ENCODE measurements at regions not wholly inside any gene's neighbourhood (a gene's known extent, or its start where the extent isn't known, plus 50 kb on each side); places are given as distances from the start of the nearest gene placed in this dataset.

GRCh38 chr2:226573158-226573557, 226.5 kb downstream of the IRS1 start:
- H3K27ac ChIP-seq: no peak overlapping the region
- no peaks in the 10 kb centered on the region for H3K9me3 ChIP-seq
- H3K4me1 ChIP-seq (ENCODE audit: control insufficient read depth in 1 of 2, insufficient read depth in 1 of 2, low read depth in 1 of 2, low read length in 1 of 2): no peaks in the 10 kb centered on the region
- no peak for TF ChIP-seq CTCF (IDR thresholded peaks at IDR 0.05)
- H3K36me3 ChIP-seq: no peaks in the 10 kb centered on the region
- H3K4me3 ChIP-seq (ENCODE audit: low read depth in 1 of 2, low read length in 1 of 2): no peak overlapping the region
- no peaks in the 10 kb centered on the region for H3K27me3 ChIP-seq

- H3K4me1 ChIP-seq (ENCODE audit: control insufficient read depth in 1 of 2, insufficient read depth in 1 of 2, low read depth in 1 of 2, low read length in 1 of 2): no peaks in the 10 kb centered on the region
These were observed 235.0 kb downstream of the IRS1 start for GRCh38 chr2:226564667-226565066.

GRCh38 chr2:226561962-226562361, 237.7 kb downstream of the IRS1 start:
- H3K27ac ChIP-seq: no peak overlapping the region
- H3K27me3 ChIP-seq: no peaks in the 10 kb centered on the region
- H3K36me3 ChIP-seq: no peaks in the 10 kb centered on the region
- no peak for TF ChIP-seq CTCF (IDR thresholded peaks at IDR 0.05)
- no peaks in the 10 kb centered on the region for H3K9me3 ChIP-seq
- H3K4me1 ChIP-seq (ENCODE audit: control insufficient read depth in 1 of 2, insufficient read depth in 1 of 2, low read depth in 1 of 2, low read length in 1 of 2): no peaks in the 10 kb centered on the region
- no peak overlapping the region for H3K4me3 ChIP-seq (ENCODE audit: low read depth in 1 of 2, low read length in 1 of 2)

More at GRCh38 chr2:226564667-226565066, 235.0 kb downstream of the IRS1 start:
- Histone ChIP-seq H3K4me3 (ENCODE audit: low read depth in 1 of 2, low read length in 1 of 2) (no peak overlapping the region), H3K27me3 (no peaks in the 10 kb centered on the region), H3K27ac (no peak overlapping the region), H3K9me3 (no peaks in the 10 kb centered on the region), H3K36me3 (no peaks in the 10 kb centered on the region)
- no peak for TF ChIP-seq CTCF (IDR thresholded peaks at IDR 0.05)

GRCh38 chr2:226560325-226560724, 239.3 kb downstream of the IRS1 start:
- no peak overlapping the region for H3K4me3 ChIP-seq (ENCODE audit: low read depth in 1 of 2, low read length in 1 of 2)
- no peak overlapping the region for H3K27ac ChIP-seq
- no peak for TF ChIP-seq CTCF (IDR thresholded peaks at IDR 0.05)
- no peaks in the 10 kb centered on the region for H3K27me3 ChIP-seq
- no peaks in the 10 kb centered on the region for H3K9me3 ChIP-seq
- no peaks in the 10 kb centered on the region for H3K36me3 ChIP-seq
- H3K4me1 ChIP-seq (ENCODE audit: control insufficient read depth in 1 of 2, insufficient read depth in 1 of 2, low read depth in 1 of 2, low read length in 1 of 2): no peaks in the 10 kb centered on the region

- Histone ChIP-seq H3K27me3 (no peaks in the 10 kb centered on the region), H3K27ac (no peak overlapping the region), H3K4me1 (ENCODE audit: control insufficient read depth in 1 of 2, insufficient read depth in 1 of 2, low read depth in 1 of 2, low read length in 1 of 2) (no peaks in the 10 kb centered on the region), H3K36me3 (no peaks in the 10 kb centered on the region), H3K4me3 (ENCODE audit: low read depth in 1 of 2, low read length in 1 of 2) (no peak overlapping the region), H3K9me3 (no peaks in the 10 kb centered on the region)
- no peak for TF ChIP-seq CTCF (IDR thresholded peaks at IDR 0.05)
These were observed 240.1 kb downstream of the IRS1 start for GRCh38 chr2:226559536-226559935.

GRCh38 chr2:226558418-226558817, 241.2 kb downstream of the IRS1 start:
- H3K9me3 ChIP-seq: no peaks in the 10 kb centered on the region
- no peaks in the 10 kb centered on the region for H3K27me3 ChIP-seq
- no peaks in the 10 kb centered on the region for H3K4me1 ChIP-seq (ENCODE audit: control insufficient read depth in 1 of 2, insufficient read depth in 1 of 2, low read depth in 1 of 2, low read length in 1 of 2)
- H3K27ac ChIP-seq: no peak overlapping the region
- no peaks in the 10 kb centered on the region for H3K36me3 ChIP-seq
- TF ChIP-seq CTCF (IDR thresholded peaks at IDR 0.05): no peak
- H3K4me3 ChIP-seq (ENCODE audit: low read depth in 1 of 2, low read length in 1 of 2): no peak overlapping the region

Measured in neutrophil (primary cell).